Dermis microvascular lymphatic vessel endothelial cell (primary cell): ENCODE measurements at regions not wholly inside any gene's neighbourhood (a gene's known extent, or its start where the extent isn't known, plus 50 kb on each side); places are given as distances from the start of the nearest gene placed in this dataset.

ENCODE experiments used
- DNase-seq, 2 donors: peaks; one replicate each; pipeline versions ENCODE4 v3.0.0 to v3.0.0-alpha.2; 2010; ENCODE audit warnings: low read depth in 2 of 2

DNA sequence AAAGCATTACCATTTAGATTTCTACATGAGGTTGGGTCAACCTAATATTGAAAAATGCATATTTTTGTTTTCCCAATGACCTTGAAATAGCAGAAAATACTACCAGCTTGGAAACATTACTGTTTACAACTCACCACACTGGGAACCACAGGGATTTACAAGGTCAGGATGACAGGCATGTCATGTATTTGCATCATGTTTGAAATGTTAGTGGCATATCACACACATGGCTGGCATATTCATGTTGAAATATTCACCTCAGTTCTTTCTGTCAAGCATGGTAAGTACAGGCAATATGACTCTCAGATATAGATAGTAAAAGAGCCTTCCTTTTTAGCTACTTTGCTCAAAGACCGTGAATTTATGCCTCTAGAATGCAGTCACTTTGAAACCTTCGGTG lies 593.5 kb downstream of the NOVA1 start:
- DNase-seq = no peak

DNA sequence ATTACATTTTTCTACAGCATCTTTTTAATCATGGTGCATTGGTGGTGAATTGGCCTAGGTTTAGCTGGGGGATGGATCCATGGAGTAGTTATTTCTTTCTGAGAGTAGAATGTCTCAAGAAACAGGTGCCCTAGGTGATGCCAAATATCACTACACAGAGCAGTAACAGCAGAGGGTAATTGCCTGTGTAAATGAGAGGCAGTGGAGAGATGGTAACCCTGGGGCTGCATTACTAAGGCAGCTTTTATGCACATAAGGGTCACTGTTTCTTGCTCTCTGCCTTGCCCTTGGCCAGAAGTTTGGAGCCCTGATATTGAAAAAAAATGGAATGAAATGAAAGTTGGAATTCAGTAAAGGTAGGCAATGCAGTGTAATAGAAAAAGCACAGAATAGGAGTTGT lies 604.0 kb downstream of the NOVA1 start:
- DNase-seq = no peak

DNA sequence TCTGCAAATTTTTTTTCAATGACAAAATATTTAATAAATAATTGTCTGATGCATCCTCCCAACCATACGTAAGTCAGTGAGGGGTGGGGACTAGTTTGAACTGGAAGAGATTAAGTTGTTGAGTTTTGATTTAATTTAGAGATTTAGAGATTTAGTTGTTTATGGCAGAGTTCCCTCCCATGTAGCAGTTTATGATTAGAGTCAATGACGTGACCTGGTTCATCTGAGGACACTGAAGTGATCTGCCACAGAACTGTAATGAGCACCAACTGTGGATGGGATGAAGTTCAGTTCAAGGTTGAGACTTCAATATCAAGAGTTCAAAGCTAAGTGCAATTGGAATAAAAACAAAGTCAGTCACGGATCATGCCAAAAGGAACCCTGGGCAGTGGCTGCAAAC lies 609.3 kb downstream of the NOVA1 start:
- no peak for DNase-seq

DNA sequence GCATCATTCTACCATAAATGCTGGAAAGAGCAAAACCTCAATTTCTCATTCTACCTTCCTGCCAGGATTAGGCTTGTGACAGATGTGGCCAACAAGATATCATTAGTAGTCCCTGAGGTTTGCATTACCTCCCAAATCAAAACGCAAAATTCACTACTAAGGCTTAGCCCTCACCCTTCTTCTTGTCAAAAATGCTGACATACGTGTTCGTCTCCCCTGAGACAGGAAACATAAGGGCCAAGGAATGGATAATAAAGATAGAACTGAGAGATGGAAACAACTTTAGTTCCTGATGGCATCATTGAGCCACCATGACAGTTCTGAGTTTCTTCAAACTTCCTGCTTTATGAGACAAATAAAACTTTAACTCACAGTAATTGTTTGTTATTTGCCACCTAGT lies 642.1 kb downstream of the NOVA1 start:
- no peak for DNase-seq

DNA sequence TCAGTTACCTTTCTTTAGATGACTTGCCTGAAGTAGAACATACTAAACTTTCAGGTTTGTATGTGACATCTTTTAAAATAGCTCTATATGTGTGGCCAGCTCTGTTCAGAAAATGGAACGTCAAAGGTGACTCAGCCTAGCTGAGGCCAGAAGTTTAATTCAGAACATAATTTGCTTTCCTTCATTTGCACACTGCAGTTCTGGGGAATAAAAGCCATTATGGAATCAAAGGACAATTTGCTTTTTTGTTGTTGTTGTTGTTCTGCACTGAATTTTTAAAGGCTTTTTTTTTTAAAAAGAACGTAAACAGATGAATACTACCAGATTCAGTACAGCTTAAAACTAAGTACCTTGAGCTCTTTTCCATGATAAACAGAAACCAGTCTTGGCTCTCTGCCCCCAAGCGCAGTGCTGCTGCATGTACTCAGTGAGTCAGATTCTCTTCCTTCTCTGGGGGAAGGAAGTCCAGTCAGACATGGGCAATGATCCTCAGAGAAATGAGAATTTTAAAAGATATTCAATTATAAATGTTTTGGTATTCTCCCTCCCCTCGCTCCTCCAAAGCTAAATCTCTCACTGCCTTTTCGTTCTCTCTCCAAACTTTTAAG lies 644.2 kb downstream of the NOVA1 start:
- peak in 1 of 2 donors; percentile 12 for DNase-seq

DNA sequence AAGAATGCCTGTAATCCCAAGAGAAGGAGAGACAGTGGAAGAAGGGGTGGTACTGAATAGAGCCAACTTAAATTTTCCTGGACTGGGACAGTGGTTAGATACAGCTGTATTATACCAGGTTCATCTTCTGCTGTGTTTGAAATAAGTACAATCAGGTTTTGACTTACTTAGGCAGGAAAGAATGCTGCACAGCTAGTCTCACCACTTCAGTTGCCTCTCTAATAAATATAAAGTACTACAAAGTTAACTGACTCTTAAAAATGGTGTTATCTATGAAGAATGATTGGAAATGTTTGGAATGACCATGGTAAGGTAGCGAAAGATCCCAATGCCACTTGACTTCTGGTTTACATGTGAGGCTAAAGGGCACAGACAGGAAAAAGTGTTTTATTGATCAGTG lies 652.1 kb downstream of the NOVA1 start:
- DNase-seq = no peak

DNA sequence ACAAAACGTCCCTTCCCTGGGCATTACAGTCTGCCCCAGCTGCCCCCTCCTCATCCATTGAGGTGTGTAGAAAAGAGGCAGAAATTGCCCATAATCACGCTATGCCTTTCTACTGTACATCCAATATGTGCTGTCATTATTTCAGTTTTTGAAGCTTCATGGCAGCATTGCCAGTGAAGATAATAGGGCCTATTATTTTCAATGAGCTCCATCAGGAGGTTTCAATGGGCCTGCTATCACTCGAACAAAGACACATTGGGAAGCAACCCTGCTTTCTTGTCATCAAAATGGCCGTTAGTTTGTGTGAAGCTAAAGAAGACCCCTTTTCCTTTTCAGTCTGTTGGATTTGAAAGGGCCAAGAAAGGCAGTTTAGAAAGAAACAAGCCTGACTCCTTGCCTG lies 653.8 kb downstream of the NOVA1 start:
- no peak for DNase-seq

DNA sequence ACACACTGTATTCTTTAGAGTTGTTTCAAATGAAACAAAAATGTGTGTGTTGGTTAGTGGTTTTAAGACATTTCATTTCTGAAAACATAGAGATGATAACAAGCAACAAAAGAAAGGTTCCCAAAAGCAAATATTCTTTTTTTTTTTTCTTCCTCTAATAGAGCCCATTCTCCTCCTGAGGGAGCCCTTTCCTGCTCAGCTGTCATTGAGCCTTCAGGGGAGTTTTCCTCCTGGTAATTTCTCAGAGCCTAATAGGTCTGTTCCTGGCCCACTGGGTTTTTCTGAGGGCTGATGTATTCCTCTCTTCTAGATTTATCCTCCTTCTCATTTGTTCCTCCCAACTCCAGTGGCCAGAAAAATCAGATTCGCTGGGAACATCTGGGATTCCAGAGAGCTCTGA lies 654.5 kb downstream of the NOVA1 start:
- no peak for DNase-seq

DNA sequence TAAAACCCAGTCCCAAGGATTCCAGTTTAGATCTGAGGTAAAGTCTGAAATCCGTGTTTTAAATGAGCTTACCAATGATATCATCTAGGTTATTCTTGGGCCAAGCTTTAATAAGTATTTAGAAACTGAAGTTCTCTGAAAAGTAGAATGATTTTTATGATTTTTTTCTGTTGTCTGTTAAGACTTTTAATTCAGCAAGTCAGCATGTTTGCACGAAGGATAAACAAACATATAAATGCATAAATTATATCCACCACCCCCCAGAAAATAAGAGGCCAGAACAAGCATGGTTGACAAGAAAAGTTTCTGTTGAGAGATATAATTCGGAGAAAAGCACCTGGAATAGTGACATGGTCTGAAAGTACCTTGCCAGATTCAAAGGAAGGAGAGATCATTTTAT lies 655.7 kb downstream of the NOVA1 start:
- no peak for DNase-seq

DNA sequence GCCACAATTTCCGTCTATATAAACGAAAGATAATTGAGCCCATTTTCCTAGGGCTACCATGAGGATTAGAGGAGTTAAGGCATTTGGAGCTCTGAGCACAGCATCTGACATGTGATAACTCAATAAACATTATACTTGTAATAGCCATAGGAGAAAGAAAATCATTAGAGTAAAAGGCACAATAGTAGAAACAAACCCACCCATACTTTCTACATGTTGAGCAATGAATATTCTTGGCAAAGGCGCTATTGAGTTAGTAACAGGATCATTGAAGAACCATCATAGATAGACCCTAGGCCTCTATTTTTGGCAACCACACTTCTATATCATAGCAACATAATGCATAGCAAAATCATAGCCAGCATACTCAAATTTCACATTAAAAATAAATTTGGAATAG lies 664.1 kb downstream of the NOVA1 start:
- DNase-seq = no peak

DNA sequence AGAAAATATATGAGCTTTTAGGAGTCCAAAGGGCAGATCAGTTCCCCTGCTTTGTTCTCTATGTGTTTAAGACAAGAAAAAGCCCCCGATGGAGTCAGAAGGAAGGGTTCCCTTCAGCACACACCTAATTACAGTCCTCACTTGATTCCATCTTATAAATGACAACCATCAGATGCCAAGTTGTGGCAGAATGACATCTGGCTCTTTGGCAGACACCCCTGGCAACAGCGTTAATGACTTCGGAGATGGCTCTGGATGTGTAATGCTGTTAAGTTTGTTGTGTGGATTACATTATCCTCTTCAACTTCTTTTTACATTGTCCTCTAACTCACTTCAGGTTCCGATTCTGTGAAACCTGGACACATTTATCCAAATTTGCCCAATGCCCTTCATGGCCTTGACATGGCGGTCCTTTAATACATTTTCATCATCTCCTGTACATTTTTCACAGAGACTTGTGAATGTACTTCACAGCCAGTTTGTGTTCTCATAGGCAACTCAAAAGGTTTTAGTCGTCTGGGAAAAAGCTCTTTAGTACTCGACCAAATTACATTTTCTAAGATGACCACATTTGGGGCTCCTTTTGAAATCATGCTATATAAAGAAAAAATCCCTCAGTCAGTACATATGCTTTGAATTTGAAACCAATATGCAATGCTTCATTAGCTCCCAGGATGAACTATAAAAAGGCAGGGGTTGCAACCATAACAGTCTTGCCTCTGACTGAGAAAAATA lies 667.8 kb downstream of the NOVA1 start:
- no peak for DNase-seq

DNA sequence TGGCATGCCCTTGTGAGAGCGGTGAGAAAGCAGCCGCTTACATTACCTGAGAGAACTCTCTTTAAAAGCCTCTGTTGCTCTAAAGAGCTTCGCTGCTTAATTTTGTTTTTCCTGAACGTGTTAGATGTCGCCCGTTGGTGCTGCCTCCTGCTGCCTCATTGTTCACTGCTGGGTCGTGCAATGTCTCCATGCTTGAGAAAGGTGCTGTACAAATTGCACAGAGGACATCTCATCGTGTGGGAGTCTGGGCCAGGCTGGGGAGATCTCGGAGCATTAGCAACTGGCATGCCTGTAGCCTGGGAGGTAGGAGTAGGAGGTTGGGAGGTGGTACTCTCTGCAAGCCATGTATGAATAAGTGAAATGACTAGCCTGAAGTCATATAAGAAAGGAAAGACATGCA lies 686.0 kb downstream of the NOVA1 start:
- no peak for DNase-seq

DNA sequence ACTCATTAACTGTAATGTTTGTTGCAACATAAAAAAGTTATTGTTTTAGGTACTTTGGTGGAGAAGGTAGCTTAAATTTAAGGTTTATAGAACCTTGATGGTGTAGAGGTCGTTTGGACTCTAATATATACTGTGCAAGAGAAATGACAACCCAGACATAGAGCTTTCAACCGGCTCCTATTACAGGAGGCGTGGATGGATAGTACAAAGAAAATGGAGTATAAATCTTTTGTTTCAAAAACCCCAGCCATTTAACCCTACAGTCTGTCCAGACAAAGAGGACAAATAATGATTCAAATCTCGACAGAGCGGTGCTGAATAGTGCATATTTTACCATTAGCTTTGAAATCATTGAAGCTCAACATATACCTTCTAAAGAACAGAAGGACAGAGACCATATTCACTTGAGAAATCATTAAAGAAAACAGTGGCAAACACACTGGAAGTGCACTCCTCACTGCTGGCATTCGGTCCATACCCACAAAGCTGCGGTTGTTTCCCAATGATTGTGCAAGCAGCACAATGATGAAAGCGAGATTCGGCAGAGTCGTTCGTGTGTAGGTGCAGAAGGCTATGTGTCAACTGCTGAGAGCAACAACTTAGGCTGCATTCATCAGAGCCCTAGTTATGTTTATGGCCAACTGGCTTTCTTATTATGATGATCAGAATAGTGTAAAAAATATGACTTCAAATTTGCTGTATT lies 688.6 kb downstream of the NOVA1 start:
- no peak for DNase-seq

DNA sequence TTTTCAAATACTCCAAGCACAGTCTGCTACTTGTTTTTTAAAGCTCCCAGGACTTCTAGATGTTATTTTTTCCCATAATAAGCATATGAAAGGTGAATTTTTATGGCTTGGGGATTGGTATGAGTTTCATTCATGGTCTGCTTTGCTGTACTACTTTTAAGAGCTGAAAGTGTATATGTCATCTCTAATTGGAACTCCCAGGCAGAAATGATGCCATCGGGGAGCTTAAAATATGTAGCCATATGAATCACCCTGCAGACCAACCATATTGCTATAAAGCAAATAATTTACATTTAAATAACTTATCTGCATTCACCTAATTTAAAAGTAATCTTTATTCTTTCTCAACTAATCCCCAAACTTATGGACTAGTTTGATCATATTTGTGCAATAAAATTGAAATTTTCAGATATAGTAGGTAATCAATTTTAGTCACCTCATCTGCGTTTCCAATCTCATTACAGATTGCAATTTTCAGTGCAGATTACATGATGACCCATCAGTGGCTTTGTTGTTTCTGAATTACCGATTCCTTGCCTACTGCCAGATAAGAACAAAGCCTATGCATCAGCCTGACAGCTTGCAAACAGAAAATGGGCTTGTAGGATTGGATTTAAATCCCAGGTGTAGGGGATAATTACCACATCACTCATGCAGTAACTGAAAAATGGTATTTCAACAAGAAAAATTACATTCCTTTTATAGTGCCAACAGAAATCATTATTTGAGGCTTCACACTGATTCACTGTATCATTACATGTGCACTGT lies 689.4 kb downstream of the NOVA1 start:
- DNase-seq = no peak

DNA sequence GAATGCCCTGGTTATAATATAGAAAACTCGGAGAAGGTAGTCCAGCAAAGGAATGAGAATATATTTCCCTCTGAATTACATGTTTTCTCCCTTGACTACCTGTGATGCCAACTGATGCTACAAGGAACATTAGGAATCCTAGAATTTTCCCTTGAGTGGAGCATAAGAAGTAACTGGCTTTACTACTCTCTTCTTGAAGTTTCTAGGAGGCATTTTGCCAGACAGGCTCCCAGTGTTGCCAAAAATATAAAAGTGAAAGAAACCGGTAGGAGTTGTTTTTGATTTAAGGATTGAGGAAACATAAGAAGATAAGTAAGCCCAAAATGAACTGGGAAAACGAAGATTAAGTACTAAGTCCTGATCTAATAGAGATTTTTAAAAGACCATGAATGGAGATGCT lies 693.4 kb downstream of the NOVA1 start:
- no peak for DNase-seq

DNA sequence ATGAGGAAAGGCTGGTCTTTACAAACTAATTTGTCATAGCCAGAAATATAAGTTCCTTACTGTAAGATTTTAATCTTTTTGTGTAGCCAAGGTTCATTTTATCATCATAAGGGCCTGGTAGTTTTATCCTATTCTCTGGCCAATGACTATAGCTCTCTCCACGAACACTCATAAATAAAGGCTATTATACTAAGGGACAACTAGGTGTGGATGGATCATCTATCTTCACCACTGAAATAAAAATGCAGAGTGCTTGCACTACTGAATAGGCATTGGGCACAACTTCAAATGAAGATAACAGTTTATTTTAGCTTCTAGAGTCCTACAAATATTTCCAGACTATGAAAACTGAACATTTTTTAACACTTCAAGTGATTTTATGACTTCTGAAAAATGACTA lies 698.6 kb downstream of the NOVA1 start:
- DNase-seq = no peak

DNA sequence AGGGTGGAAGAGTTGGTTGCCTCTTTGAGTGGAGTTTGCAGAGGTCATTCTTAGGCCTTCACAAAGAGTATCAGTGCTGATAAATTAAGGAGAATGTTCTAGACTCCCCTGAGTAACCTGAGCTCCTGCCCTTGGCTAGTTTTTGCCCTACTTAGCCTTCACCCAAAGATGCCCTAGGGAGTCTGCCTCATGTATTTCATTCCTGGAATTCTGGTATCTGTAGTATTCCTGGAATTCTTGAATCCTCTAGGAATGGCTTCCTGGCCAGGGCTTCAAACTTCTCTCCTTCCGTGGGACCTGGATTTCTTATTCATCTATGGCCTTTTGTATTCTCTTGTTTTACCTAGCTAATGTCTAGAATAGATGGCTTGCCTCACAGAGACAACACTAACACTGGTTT lies 701.1 kb downstream of the NOVA1 start:
- DNase-seq = no peak

DNA sequence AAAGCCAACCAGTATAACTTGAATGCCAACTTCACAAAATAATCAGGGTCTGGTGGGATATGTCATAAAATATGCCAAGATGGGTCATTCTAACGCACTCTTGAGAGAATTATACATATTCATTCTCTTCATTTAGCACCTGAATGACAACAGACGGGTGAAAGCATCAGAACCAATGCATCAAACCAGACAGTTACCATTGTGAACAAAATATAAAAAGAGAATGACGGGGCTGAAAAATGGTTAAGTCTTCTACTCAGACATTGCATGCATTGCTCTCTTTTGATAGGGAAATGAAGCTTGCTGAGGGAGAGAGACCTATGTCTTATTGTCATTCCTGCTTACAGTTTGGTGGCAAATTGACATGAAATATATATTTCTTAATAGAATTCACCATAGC lies 702.1 kb downstream of the NOVA1 start:
- DNase-seq = no peak

DNA sequence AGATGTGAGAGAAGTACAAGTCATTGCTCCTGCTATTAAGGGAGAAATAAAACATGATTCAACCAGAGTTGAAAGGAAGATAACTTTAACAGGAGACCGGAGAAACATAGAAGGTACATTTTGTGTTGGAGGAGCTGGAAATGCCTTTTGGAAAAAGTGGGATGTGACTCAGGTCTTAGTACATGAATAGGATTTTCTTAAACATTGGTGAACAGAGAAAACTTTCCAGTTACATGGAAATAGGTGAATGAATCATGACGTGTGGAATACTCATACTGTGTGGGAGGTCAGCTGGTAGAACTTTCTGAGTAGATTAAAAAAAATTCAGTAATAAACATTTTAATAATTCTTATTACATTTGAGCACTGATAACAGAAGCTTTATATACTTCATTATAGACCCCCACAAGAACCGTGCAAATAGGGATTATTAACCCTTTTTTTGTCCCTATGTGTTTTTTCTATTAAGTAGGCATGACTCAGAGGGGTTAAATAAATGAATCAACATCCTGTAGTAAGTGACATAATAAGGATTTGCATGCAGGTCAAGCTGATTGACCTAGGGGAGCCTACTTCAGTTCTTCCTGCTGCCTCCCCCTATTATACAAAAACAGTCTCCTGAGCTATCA lies 710.5 kb downstream of the NOVA1 start:
- no peak for DNase-seq

DNA sequence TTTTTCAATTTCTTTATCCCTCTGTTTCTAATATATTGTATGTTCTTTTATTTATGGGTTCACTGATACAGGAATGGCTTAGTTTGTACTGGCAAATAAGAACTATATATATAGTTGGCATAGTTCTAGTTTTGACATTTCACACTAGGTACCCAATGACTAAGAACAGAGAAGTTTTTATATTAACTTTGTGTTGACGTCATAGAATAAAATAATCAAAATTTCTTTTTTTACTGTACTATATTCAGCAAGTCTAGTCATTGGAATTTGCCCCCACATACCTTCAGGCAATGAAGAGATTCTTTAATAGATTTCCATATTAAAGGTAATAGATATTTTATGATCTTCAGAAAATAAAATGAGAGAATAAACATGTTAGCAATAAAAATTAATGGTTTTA lies 713.2 kb downstream of the NOVA1 start:
- no peak for DNase-seq

DNA sequence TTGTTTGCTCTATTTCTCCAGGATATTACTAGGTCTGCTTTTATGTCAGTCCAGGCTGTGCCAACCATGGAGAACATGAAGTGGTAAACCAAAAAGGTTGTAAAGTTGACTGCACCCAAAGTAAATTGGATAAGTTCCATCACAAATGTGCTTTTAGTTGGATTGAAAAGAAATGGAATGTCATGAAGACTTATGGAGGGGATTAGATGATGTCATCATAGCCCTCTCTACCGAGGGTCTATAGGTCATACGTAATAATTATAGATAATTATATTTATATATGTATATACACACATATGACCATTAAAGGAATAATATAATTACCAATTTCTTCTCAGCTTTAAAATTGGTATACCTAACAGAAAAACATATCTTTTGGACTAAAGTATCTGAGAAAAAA lies 714.9 kb downstream of the NOVA1 start:
- no peak for DNase-seq

DNA sequence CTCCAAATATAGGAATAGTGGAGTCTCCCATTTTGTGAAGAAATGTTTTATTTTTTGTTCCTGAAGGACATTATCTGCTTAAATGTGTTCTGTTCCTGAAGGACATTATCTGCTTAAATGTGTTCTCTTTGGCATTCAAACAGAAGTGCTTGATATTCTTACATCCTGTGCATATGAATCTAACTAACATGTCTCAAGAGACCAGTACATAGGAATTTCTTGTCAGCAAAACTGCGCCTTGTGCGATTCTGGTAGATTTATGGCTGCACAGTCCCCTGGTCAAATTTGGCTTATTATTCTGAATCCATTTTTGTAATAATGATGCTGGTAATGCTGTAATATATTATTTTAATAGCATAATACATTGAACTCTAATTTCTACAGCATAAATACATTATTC lies 722.4 kb downstream of the NOVA1 start:
- DNase-seq = no peak
